CD4-positive, alpha-beta T cell treated with Interleukin-17A for 1 hour (primary cell): ENCODE measurements at regions not wholly inside any gene's neighbourhood (a gene's known extent, or its start where the extent isn't known, plus 50 kb on each side); places are given as distances from the start of the nearest gene placed in this dataset.
"Not testable (repeated sequence)": the region's sequence is repeated elsewhere in the genome, so short reads cannot be mapped to it uniquely, and the experiment has no call there.

Source experiments
- DNase-seq: peaks from one replicate; pipeline ENCODE4 v3.0.0-alpha.2; 2020

DNA sequence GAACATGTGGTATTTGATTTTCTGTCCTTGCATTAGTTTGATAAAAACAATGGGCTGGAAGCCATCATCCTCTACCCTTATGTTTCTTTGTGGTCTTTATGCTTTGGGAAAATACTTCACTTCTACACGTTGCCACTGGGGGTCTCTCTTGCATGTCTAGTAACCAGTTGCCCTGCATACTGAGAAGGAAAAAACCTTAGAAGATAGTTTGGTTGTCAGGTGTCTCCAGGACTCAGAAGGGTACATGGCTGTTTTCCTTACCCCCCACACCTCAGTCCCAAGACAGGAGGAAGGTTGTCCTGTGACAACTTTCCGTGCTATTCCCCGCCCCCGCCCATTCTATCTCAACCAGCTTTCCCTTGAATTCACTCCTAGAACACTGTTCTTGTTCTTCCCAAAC, 62.1 kb upstream of the LANCL3 start:
- DNase-seq, result peak; percentile 1

DNA sequence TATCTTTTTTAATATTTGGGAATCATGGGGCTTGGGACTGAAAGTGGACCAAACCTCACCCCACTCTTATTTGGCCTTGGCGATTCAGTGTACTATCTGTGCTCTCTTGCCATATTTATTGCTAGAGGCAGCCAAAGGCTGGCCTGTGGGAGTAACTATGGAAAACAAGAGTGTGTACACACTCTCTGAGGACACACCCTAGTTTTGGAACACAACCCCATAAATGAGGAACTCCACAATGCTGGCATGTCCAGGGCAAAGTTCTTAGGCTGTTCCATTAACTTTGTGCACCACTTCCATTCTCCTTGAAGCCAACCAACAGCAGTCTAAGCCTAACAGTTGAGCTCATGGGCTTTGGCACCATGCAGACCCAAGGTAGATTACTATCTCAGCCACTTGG, 54.9 kb upstream of the LANCL3 start:
- DNase-seq, result not testable (repeated sequence)

DNA sequence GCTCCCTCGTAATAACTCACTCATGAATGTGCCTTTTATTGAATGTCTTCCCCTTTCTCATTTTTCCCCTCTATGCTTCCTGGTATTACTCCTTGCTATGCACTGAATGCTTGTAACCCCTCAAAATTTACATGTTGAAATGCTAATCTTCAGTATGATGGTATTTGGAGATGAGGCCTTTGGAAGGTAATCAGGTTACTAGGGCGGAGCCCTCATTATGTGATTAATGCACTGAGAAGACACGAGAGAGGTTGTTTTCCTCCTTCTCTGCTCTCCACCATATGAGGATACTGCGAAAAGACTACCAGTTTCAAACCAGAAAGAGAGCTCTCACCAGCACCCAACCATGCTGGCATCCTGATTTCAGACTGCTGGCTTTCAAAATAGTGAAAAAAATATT, 52.2 kb upstream of the LANCL3 start:
- not testable (repeated sequence) for DNase-seq

DNA sequence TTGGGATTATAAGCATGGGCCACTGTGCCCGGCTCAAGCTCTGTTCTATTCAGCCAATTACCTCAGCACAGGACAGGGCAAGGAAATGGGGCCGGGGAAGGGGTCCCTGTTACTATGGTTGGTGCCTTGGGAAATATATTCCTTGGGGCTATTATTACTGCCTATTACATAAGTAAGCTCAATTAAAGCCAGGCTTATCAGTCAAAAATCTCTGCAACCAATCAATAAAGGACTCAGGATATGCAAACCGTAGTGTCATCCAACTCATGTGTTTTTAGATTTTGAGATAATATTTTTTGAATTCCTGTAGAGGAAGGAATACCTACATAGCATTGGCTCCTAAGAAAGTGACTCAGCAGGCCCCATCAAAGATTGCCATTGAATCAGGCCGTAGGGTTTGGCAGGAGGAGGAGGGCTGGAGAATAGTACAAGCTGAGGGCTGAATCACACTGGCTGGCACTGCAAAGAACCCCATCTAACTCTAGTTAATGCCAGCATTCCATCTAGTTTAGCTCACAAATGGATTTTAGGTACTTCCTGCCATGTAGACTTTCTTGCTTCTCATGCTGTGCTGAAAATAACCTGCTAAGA, 50.5 kb upstream of the LANCL3 start:
- DNase-seq, result not testable (repeated sequence)
